ENCODE measurements at regions not wholly inside any gene's neighbourhood (a gene's known extent, or its start where the extent isn't known, plus 50 kb on each side); places are given as distances from the start of the nearest gene placed in this dataset.

GRCh38 chr6:1514078-1514477 lies 95.6 kb upstream of the FOXC1 start:
- Histone ChIP-seq H3K4me3 (no peak overlapping the region), H3K27ac (no peak overlapping the region)
- no peak for DNase-seq (ENCODE audit: low spot score)
- TF ChIP-seq CTCF (IDR thresholded peaks at IDR 0.05), result no peak

GRCh38 chr6:1515280-1515679 lies 94.4 kb upstream of the FOXC1 start:
- no peak for DNase-seq (ENCODE audit: low spot score)
- no peak overlapping the region for H3K27ac ChIP-seq
- no peak overlapping the region for H3K4me3 ChIP-seq
- TF ChIP-seq CTCF (IDR thresholded peaks at IDR 0.05), result no peak

GRCh38 chr6:1515781-1516180 lies 93.9 kb upstream of the FOXC1 start:
- H3K27ac ChIP-seq, result no peak overlapping the region
- no peak for TF ChIP-seq CTCF (IDR thresholded peaks at IDR 0.05)
- H3K4me3 ChIP-seq, result no peak overlapping the region
- no peak for DNase-seq (ENCODE audit: low spot score)

- H3K27ac ChIP-seq, result no peak overlapping the region
- TF ChIP-seq CTCF (IDR thresholded peaks at IDR 0.05), result no peak
- H3K4me3 ChIP-seq, result no peak overlapping the region
- DNase-seq (ENCODE audit: low spot score), result no peak
Measured at GRCh38 chr6:1516742-1517520, 92.8 kb upstream of the FOXC1 start.

GRCh38 chr6:1518855-1519254 lies 90.9 kb upstream of the FOXC1 start:
- no peak overlapping the region for H3K4me3 ChIP-seq
- no peak for DNase-seq (ENCODE audit: low spot score)
- no peak overlapping the region for H3K27ac ChIP-seq
- no peak for TF ChIP-seq CTCF (IDR thresholded peaks at IDR 0.05)

GRCh38 chr6:1519597-1519996 lies 90.1 kb upstream of the FOXC1 start:
- no peak for DNase-seq (ENCODE audit: low spot score)
- no peak overlapping the region for H3K4me3 ChIP-seq
- no peak for TF ChIP-seq CTCF (IDR thresholded peaks at IDR 0.05)
- H3K27ac ChIP-seq, result no peak overlapping the region

- Histone ChIP-seq H3K4me3 (no peak overlapping the region), H3K27ac (no peak overlapping the region)
- no peak for DNase-seq (ENCODE audit: low spot score)
- TF ChIP-seq CTCF (IDR thresholded peaks at IDR 0.05), result no peak
Measured at GRCh38 chr6:1522779-1523178, 86.9 kb upstream of the FOXC1 start.

Data from coronary artery (tissue), 2 donors.